SK-MEL-5 (cell line): ENCODE measurements at regions not wholly inside any gene's neighbourhood (a gene's known extent, or its start where the extent isn't known, plus 50 kb on each side); places are given as distances from the start of the nearest gene placed in this dataset.
A peak's percentile ranks its signal among the peaks of the same experiment; 100 is the strongest.

Source experiments
- DNase-seq: peaks from one replicate; pipeline ENCODE4 v3.0.0-alpha.2; 2016; ENCODE audit warnings: low read depth, low spot score
- in situ Hi-C: cut with HindIII; loops from 2 replicates; pipeline ENCODE4 v1.10.0; 2016; ENCODE audit warnings: low sequenced_read_pairs, high pct_unique_total_duplicates, low pct_unique_long_range_greater_than_20kb

DNA sequence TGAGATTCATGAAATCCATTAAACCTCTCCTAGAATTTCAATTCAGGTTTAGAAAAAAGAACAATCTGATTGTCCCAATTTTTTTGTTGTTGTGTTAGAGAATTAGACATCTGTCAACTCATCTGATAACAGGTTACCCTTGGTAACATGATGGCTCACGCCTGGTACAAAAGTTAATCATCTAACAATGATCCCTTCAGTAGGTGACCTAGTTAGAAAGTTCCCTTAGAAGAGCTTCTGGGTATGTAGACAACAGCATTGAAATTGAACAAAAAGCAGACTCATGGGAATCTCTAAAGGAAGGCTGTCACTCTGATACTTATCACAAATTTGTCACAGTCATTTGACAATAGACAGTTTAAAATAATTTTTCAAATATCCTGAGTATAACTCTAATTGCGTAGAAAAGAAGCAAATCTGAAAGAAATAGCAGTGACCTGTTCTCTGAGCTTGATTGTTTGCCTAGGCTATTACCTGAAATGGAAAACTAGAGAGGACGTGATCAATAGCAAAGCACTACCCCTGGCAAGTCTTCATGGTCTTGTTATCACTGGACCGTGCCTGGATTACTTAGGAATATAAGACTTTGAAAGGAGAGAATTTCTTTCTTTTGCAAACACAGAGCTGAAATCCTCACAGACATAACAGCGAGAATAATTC lies 880.4 kb upstream of the AGA start:
- in situ Hi-C loops = no loop called here
- no peak for DNase-seq

DNA sequence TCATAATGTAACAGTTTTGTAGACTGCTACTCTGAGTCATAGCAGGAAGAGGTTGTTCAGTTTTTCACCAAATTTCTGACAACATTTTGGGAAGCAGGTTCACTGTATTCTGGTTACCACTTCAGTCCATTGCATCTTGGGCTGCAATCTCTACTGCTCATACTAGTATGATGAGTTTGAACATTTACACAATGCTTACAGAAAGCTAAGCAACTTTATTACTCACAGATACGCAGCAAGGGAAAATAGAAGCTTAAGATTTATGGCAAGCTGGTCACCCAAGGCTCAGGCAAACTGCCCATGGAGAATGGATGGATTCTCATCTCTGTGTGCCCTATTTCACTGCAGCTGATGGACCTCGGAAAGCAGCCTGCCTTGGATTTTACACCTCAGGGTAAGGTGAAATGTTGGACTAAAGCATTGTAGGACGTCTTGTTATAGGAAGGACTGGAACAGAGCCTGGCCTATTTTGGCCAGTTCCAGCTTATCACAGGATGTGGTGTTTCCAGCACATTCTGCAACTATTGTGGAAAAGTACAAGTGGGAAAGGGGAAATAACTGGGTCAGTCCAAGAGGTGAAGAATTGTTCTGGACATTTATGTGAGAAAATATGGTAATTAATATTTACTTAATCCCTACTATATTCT lies 887.1 kb upstream of the AGA start:
- in situ Hi-C loops = no loop called here
- no peak for DNase-seq

DNA sequence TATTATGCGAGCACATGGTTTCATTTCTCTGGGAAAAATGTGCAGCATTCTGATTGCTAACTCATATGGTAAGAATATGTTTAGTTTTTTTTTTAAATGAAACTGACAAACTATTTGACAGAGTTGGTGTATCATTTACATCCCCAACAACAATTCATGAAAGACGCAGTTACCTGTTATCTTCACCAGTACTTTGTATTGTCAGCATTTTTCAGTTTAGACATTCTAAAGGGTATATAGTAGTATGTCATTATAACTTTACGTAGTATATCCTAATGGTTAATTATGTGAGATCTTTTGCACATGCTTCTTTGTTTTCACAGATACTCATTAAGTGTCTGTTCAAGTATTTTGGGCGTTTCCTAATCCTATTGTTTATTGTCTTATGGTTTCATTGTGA lies 891.1 kb upstream of the AGA start:
- in situ Hi-C loops = no loop called here
- DNase-seq = no peak

DNA sequence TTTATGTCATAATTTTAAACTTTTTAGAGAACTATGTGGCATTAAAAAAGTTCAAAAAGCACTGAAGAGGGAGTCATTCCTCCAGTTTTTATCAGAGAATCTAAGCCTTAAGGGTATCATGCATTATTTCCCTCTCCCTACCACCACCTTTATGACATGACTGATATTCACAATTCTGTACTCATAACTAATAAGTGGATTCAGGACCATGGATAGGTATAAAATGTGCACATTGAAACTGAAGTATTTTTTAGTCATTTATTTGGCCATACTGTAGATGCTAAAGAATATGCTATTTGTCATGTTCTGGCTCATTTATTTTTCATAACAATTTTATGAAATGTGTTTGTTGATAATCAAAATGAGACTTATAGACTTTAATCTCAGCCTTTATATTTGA lies 897.5 kb upstream of the AGA start:
- DNase-seq = no peak
- in situ Hi-C loops = no loop called here

DNA sequence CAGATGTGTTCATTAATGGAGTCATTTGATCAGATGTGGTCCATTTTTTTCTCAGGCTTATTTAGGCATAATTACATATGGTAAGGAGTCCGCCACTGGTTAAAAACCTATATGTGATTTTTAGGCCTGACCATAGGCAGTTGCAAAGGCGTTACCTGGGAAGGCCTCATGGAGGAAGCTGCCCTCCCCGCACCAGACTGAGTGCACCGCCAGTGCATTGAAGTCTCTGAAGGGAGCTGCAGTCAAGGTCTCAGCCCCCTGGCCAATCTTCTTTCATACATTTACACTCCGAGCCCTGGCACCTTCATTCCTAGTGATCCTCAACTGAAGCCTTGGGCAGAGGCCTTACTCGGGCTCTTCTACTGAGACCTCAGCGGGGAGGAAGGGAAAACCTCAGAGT lies 898.2 kb upstream of the AGA start:
- no peak for DNase-seq
- in situ Hi-C loops = no loop called here

DNA sequence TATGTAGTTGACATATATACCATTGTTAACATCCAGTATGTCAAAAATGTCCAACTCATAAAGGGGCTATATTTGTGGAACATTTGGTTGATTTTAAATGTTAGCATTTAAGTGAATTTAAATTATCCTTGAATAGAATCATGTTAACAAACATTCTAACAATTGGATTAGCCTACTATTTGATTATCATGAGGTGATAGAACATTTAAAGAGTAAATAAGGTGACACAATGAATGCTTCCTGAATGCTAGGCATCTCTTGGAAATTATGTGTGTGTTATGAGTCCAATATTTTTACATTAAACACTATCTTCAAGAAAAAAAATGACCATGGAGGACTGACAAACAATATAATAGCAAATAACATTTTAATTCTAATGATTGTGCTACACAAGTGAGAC lies 901.9 kb upstream of the AGA start:
- in situ Hi-C loops = no loop called here

DNA sequence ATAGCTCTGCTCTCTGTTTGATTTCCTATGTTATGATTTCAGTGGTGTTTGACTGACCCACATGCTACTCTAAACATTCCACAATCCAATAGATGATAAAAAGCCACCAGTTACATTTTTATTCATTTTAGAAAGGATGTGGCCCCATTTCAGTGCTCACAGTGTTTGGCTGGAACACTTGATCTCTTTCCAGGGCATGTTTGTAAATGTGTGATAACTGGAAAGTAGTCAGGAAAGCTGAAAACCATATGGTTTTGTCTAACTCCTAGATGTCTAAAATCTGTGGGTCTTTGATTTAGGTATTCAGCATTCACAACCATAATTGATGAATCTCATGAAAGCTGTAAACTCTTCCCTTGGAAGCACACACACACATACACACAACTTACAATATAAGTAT lies 904.9 kb upstream of the AGA start:
- no peak for DNase-seq
- in situ Hi-C loops = no loop called here

More for the DNA sequence above, 901.9 kb upstream of the AGA start:
- DNase-seq = no peak

DNA sequence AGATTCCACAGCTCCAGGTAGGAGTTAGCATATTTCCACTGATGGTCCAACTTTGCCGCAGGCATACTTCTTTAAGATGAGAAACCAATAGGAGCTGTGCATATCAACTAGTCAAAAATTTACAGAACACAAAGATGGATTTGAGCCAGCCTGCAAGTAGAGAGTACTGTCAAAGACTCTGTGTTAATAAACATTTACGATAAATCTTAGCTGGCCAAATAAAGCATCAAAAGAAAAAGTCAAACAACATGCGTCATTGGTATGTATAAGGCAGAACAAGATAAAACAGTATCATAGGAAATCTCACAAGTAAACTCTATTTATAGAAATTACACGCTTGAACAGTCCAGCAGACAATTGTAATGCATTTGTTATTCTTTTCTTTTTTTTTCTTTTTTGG lies 907.4 kb upstream of the AGA start:
- in situ Hi-C loops = no loop called here
- no peak for DNase-seq

DNA sequence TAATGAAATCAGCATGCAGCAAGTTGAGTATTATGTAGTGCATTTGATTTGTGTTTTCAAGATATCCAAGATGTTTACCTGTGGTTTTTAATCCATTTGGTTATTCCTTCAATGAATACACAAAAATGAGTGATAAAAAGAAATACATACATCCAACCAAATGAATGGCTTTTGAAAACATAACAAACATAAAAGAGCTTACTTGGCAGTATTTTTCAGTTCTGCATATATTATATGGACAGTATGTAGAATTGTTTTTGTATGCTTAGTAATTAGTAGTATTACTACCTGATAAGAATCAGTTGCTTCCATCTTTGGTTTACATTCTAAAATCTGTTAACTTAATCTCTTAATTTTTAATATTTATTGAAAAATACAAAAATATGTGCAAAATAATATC lies 908.9 kb upstream of the AGA start:
- DNase-seq = no peak
- in situ Hi-C loops = no loop called here

DNA sequence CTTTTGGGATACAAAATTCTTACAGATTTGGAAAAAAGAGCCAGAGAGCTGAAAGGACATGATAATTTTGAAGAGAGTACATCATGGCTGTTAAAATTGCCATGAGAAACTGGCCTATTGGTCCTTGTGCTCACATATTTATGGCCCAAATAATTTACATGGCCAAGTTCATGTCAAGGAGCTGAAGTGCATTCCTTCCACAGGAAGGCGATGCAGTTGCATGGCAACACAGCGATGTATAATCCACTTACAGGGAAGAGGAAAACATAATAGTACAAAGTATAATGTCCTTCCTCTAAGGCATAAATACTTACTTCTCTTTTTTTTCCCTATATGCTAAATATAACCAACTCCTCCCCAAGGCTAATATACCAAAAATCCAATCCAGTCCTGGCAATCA lies 914.5 kb upstream of the AGA start:
- in situ Hi-C loops = no loop called here

DNA sequence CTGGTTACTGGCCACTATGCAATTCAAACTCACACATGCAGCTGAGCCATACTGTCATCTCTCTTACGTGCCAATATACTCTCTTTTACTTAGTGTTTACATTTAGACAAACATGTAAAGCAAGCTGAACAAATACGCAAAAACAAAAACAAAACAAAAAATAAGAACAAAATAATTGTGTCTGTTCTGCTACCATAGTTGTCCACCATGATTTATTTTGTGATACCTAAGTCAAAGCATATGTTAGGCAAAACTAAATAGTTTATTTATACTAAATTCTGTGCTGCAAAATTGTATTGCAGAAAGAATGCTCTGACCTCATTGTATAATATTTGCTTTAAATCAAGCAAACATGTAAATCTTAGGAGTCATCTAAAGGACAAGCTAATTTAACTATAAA lies 943.2 kb upstream of the AGA start:
- in situ Hi-C loops = no loop called here
- no peak for DNase-seq

More for the DNA sequence above, 914.5 kb upstream of the AGA start:
- no peak for DNase-seq

DNA sequence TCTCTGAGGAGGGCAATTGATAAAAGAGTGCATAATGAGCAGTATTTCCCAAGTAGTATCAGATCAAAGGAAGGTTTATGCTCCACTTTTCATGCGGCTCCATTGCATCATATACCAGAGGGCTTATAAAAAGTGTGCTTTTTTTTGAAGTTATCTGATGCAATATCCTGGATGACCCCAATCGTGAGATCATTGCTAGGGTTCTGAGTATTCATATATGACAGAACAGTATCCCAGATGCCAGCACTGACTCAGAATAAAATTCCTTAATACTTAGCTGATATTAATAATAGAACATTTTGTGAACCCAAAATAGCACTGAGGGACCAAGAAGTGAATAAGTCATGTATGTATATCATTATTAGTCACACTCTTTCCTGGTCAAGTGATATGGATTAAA lies 945.5 kb upstream of the AGA start:
- in situ Hi-C loops = no loop called here

DNA sequence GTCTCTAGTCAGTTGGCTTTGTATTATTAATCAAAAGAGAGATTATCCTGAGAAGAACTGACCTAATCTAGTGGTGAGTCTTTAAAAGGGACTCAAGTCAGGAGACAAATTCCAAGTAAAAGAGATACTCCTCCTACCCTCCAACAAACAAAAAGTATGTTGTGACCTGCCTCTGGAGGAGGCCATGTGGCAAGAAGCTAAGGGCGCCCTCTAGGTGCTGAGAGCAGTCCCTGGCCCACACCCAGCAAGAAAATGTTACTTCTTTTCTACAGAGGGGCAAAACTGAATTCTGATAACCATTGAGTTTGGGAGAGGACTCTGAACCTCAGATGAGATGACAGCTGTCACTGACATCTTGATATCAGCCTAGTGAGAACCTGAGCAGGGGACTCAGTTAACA lies 953.6 kb upstream of the AGA start:
- in situ Hi-C loops = no loop called here
- DNase-seq = peak; percentile 55

More for the DNA sequence above, 945.5 kb upstream of the AGA start:
- no peak for DNase-seq

DNA sequence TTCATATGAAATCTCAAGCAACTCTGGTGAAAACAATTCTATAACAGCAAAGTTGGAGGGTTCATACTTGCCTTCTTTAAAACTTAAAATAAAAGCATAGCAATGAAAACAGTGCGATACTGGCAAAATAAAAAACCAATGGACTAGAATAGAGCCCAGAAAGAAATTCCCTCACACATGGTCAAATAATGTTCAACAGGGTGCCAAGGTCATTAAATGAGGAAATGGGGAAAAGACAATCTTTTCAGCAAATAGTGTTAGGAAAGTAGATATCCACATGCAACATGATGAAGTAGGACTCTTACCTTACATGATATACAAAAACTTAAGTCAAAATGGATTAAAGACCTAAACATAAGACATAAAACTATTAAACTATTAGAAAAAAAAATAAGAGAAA lies 970.2 kb upstream of the AGA start:
- in situ Hi-C loops = no loop called here
- DNase-seq = no peak

DNA sequence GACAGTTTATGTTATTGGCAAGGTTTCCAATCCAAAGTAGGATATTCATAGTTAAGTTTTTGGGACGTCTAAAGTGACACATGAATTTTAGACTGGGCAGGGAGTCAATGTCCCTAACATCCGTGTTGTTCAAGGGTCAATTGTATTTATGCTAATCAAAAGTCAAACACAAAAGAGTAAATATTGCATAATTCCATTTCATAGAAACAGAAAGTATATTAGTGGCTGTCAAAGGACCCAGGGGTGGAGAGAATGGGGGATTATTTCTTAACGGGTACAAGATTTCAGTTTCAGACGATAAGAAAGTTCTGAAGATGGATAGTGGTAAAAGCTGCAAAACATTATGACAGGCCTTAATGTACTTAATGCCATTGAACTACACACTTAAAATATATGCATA lies 971.8 kb upstream of the AGA start:
- in situ Hi-C loops = no loop called here

DNA sequence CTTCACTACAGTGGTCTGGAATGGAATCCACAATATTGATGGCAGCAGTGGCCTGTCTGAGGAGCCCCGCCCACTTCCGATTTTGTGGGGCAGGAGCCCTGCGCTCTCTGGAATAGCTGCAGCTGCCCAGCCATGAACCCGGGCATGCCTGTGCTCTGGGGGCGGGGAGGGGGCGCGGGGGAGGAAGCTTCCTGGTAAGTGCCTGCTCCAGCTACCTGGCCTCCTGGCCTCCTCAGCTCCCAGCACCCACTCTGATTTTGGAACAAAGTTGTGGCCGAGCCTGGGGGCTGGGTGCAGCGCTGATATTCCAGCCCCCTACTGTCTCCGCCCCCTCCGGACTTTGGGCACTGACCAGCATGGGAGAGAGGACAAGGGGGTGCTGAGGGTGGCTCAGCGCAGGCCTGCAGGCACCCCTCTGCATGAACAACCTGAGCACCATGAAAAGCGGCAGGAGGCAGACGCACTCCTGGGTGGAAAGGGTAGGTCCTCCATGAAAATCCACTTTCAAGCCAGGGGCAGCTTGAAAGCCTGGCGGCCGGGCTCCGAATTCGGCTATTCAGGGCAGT lies 972.7 kb upstream of the AGA start:
- DNase-seq = peak; percentile 24
- in situ Hi-C loops = no loop called here

More for the DNA sequence above, 971.8 kb upstream of the AGA start:
- no peak for DNase-seq

DNA sequence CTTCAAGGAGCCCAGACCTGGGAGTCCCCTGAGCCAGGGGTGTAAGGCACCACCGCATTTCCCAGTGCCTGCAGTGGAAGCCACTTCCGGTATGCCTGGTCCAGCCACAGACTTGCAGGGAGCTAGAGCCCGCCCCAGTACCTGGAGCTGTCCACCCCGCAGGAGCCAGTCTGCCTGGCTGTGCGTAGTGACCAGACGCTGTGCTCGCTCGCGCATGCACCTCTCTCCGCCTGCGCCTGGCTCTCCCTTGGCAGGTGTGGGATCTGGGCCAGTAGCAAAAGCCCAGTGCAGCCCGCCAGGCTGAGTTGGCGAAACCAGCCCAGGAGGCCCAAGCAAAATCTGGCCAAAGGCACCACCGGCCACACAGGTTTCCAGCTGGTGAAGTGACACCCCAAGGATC lies 973.7 kb upstream of the AGA start:
- no peak for DNase-seq
- in situ Hi-C loops = no loop called here

DNA sequence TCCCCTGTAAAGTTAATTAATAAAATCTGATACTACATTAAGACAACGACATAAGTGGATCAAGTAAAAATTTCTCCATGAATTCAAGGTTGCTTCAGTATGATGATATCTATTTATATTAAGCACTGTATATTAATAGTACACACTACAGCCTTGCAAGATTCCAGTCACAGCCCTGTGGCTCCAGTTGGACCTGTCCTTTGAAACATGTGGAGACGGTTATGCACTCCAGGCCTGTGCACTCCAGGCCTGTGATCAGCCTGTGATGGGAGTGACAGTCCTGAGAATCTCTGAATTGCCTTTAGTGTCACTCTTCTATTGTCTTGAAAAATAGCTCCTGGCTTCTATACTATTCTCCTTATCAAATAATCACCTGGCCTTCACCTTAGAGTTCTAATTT lies 981.1 kb upstream of the AGA start:
- DNase-seq = no peak
- in situ Hi-C loops = no loop called here

DNA sequence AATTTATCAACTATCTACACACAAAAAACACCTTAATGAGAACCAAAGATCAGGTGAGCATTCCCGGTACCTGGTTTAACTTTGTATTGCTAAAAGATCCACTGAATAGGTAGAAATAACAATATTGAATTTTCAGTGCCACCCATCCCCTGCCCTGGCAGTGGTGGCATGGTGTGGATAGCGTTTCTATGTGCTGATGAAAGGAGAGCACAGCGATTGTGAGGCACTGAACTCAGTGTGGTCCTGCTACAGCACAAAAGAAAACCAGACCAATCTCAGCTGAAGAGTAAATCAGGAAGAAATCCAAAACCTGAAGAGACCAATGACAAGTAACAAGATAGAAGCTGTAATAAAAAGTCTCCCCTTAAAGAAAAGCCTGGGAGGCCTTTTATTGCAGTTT lies 984.6 kb upstream of the AGA start:
- in situ Hi-C loops = no loop called here
- no peak for DNase-seq
